ENCODE measurements at regions not wholly inside any gene's neighbourhood (a gene's known extent, or its start where the extent isn't known, plus 50 kb on each side); places are given as distances from the start of the nearest gene placed in this dataset.

DNA sequence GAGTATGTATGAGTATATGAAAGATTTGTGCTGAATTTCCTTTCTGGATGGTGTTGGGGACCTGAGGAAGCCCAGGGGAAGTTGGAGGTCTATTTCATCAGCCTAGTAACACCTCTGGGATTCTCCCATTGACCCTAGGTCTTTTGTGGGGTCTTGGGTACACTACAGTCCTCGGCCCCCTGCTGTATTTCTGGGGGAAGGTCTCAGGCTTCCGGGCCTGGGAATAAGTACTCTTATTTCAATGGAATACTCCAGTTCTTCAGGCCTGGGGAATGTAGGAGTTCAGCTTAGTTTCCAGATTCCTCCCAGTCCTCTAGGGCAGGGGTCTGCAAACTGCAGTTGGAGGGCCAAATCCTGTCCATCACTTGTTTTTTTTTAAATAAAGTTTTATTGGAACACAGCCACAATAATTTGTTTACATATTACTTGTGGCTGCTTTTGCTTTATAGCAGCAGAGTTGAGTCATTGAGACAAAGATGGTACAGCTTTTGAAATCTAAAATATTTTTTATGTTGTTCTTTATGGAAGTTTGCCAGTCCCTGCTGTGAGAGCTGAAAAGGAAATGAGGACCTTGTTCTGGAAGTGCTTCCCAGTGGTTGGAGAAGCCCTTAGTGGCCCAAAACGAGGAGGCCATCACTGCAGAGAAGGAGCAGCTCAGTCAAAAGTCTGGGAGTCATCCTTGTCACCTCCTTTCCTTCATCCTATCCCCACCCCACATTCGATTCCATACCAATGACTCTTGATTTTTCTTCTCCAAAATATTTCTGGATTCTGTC is 142.5 kb upstream of the HS3ST2 start:
- WGBS (ENCODE audit: low lambda C conversion rate): 20% methylated on average over 4 of the region's 4 CpGs
- H3K36me3 ChIP-seq (replicated peaks in 1 of 2; ENCODE audit: control insufficient read depth in 1 of 2, insufficient read depth in 2 of 2, low read length in 1 of 2): no peaks in the 10 kb centered on the region
- ChIA-PET POLR2A (interaction anchor here (0.5 kb wide), 1 partner anchor 92 kb away, joined by 3 read pairs; no protein-coding TSS in a partner anchor), CTCF (interaction anchor here (0.5 to 1.6 kb wide), 7 partner anchors 48 to 1515 kb away, joined by 3 to 4 read pairs (median 3); partner anchors contain the start of gene HS3ST2)
- H3K9me3 ChIP-seq: no peaks in the 10 kb centered on the region
- H3K27ac ChIP-seq (ENCODE audit: low read depth in 2 of 2, low read length in 1 of 2): no peak overlapping the region
- DNase-seq: no peak
- peaks cover 2% of the 10 kb centered on the region; the same call in 1 of the 2 replicates for H4K20me1 ChIP-seq (ENCODE audit: insufficient read depth)
- no peaks in the 10 kb centered on the region for H3K27me3 ChIP-seq (ENCODE audit: insufficient read depth)
- H3K4me2 ChIP-seq: no peak overlapping the region
- H3K9ac ChIP-seq: no peak overlapping the region
- no peaks in the 10 kb centered on the region for H3K9me2 ChIP-seq
- no peaks in the 10 kb centered on the region; a peak in 1 of 4 replicates for H3K4me1 ChIP-seq (ENCODE audit: control insufficient read depth in 1 of 2, insufficient read depth in 2 of 2, low read depth in 1 of 2, low read length in 1 of 2)
- H3K4me3 ChIP-seq (ENCODE audit: low read depth in 2 of 2, low read length in 1 of 2): no peak overlapping the region
- H2AFZ ChIP-seq (ENCODE audit: low read depth): no peak overlapping the region
- H3F3A ChIP-seq (replicated peaks; ENCODE audit: insufficient read depth): no peaks in the 10 kb centered on the region
- TF ChIP-seq TCF12 (IDR thresholded peaks at IDR 0.05): no peak
- no peak for TF ChIP-seq FOXM1 (IDR thresholded peaks at IDR 0.05; ENCODE audit: low read depth)
- TF ChIP-seq RAD21 (IDR thresholded peaks at IDR 0.05; ENCODE audit: low read length): no peak
- no peak for TF ChIP-seq RCOR1 (IDR thresholded peaks at IDR 0.05; ENCODE audit: low read length)
- no peak for TF ChIP-seq RFX5 (IDR thresholded peaks at IDR 0.05; ENCODE audit: low read length)
- no peaks in the 10 kb centered on the region for H3K79me2 ChIP-seq (ENCODE audit: insufficient read depth)

DNA sequence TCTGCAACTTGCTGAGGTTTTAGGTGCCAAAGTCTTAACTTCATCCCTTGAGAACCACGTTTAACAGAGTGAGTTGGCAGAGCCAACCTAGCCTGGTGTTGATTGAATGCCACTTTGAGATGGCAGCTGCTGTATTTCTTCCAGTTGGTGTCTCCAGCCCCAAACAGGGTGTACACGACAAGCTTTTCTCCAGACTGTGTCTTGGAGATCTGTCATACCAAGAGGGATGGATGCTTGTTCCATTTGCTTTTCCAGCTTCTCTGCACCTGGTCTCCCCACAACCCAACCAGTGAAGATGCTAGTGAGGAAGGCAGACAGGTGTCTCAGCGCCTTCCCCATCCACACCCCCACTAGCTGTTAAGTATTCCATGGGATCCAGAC is 141.1 kb upstream of the HS3ST2 start:
- CTCF ChIA-PET: interaction anchor here (0.9 to 2.1 kb wide), 5 partner anchors 11 to 1516 kb away, joined by 3 to 5 read pairs (median 4); no protein-coding TSS in a partner anchor
- H3K27me3 ChIP-seq (ENCODE audit: insufficient read depth): peaks cover 6% of the 10 kb centered on the region; the same call in 1 of the 2 replicates
- no peaks in the 10 kb centered on the region for H3K79me2 ChIP-seq (ENCODE audit: insufficient read depth)
- no peak overlapping the region for H2AFZ ChIP-seq (ENCODE audit: low read depth)
- POLR2A ChIA-PET: no interaction called here
- H3K9me2 ChIP-seq: no peaks in the 10 kb centered on the region
- H4K20me1 ChIP-seq (ENCODE audit: insufficient read depth): peaks cover 4% of the 10 kb centered on the region; the same call in 1 of the 2 replicates
- 13% methylated on average over 3 of the region's 3 CpGs for WGBS (ENCODE audit: low lambda C conversion rate)
- no peak overlapping the region for H3K4me3 ChIP-seq (ENCODE audit: low read depth in 2 of 2, low read length in 1 of 2)
- H3K27ac ChIP-seq (ENCODE audit: low read depth in 2 of 2, low read length in 1 of 2): no peak overlapping the region
- no peaks in the 10 kb centered on the region for H3K36me3 ChIP-seq (replicated peaks in 1 of 2; ENCODE audit: control insufficient read depth in 1 of 2, insufficient read depth in 2 of 2, low read length in 1 of 2)
- no peak overlapping the region for H3K9ac ChIP-seq
- DNase-seq: no peak
- no peaks in the 10 kb centered on the region for H3F3A ChIP-seq (replicated peaks; ENCODE audit: insufficient read depth)
- TF ChIP-seq YY1 (IDR thresholded peaks at IDR 0.05; ENCODE audit: low read depth): no peak
- TF ChIP-seq JUND (IDR thresholded peaks at IDR 0.05): no peak
- TF ChIP-seq SIN3A (IDR thresholded peaks at IDR 0.05; ENCODE audit: borderline replicate concordance, low read depth, low read length): no peak
- TF ChIP-seq, protein P1, sequence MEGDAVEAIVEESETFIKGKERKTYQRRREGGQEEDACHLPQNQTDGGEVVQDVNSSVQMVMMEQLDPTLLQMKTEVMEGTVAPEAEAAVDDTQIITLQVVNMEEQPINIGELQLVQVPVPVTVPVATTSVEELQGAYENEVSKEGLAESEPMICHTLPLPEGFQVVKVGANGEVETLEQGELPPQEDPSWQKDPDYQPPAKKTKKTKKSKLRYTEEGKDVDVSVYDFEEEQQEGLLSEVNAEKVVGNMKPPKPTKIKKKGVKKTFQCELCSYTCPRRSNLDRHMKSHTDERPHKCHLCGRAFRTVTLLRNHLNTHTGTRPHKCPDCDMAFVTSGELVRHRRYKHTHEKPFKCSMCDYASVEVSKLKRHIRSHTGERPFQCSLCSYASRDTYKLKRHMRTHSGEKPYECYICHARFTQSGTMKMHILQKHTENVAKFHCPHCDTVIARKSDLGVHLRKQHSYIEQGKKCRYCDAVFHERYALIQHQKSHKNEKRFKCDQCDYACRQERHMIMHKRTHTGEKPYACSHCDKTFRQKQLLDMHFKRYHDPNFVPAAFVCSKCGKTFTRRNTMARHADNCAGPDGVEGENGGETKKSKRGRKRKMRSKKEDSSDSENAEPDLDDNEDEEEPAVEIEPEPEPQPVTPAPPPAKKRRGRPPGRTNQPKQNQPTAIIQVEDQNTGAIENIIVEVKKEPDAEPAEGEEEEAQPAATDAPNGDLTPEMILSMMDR (IDR thresholded peaks at IDR 0.05): no peak
- no peak for TF ChIP-seq EZH2phosphoT487 (IDR thresholded peaks at IDR 0.05; ENCODE audit: borderline replicate concordance, low read depth)
- no peak for TF ChIP-seq TCF12 (IDR thresholded peaks at IDR 0.05)
- TF ChIP-seq FOXJ3 (CRISPR knock-in tag; IDR thresholded peaks at IDR 0.05): no peak
- TF ChIP-seq POLR2AphosphoS5 (IDR thresholded peaks at IDR 0.05; ENCODE audit: low read depth, low read length): no peak
- TF ChIP-seq ELF1 (IDR thresholded peaks at IDR 0.05): no peak
- TF ChIP-seq NRF1 (IDR thresholded peaks at IDR 0.05; ENCODE audit: low read depth, low read length): no peak
- TF ChIP-seq RAD21 (IDR thresholded peaks at IDR 0.05; ENCODE audit: low read length): no peak
- TF ChIP-seq, protein P2, sequence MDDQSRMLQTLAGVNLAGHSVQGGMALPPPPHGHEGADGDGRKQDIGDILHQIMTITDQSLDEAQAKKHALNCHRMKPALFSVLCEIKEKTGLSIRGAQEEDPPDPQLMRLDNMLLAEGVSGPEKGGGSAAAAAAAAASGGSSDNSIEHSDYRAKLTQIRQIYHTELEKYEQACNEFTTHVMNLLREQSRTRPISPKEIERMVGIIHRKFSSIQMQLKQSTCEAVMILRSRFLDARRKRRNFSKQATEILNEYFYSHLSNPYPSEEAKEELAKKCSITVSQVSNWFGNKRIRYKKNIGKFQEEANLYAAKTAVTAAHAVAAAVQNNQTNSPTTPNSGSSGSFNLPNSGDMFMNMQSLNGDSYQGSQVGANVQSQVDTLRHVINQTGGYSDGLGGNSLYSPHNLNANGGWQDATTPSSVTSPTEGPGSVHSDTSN (IDR thresholded peaks at IDR 0.05): no peak
- TF ChIP-seq, protein P3, sequence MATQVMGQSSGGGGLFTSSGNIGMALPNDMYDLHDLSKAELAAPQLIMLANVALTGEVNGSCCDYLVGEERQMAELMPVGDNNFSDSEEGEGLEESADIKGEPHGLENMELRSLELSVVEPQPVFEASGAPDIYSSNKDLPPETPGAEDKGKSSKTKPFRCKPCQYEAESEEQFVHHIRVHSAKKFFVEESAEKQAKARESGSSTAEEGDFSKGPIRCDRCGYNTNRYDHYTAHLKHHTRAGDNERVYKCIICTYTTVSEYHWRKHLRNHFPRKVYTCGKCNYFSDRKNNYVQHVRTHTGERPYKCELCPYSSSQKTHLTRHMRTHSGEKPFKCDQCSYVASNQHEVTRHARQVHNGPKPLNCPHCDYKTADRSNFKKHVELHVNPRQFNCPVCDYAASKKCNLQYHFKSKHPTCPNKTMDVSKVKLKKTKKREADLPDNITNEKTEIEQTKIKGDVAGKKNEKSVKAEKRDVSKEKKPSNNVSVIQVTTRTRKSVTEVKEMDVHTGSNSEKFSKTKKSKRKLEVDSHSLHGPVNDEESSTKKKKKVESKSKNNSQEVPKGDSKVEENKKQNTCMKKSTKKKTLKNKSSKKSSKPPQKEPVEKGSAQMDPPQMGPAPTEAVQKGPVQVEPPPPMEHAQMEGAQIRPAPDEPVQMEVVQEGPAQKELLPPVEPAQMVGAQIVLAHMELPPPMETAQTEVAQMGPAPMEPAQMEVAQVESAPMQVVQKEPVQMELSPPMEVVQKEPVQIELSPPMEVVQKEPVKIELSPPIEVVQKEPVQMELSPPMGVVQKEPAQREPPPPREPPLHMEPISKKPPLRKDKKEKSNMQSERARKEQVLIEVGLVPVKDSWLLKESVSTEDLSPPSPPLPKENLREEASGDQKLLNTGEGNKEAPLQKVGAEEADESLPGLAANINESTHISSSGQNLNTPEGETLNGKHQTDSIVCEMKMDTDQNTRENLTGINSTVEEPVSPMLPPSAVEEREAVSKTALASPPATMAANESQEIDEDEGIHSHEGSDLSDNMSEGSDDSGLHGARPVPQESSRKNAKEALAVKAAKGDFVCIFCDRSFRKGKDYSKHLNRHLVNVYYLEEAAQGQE (IDR thresholded peaks at IDR 0.05; ENCODE audit: low read depth, low read length): no peak
- TF ChIP-seq EP300 (IDR thresholded peaks at IDR 0.05; ENCODE audit: borderline replicate concordance in 1 of 2, low read depth in 1 of 2, low read length in 1 of 2): no peak
- TF ChIP-seq TAF1 (IDR thresholded peaks at IDR 0.05; ENCODE audit: borderline replicate concordance, low read depth, low read length): no peak
- TF ChIP-seq, protein P4, sequence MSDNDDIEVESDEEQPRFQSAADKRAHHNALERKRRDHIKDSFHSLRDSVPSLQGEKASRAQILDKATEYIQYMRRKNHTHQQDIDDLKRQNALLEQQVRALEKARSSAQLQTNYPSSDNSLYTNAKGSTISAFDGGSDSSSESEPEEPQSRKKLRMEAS (IDR thresholded peaks at IDR 0.05; ENCODE audit: low read depth): no peak
- no peak for TF ChIP-seq NFIC (IDR thresholded peaks at IDR 0.05; ENCODE audit: borderline replicate concordance)
- no peak for TF ChIP-seq MXI1 (IDR thresholded peaks at IDR 0.05; ENCODE audit: low read depth, low read length)
- no peaks in the 10 kb centered on the region for H3K9me3 ChIP-seq
- no peaks in the 10 kb centered on the region; a peak in 1 of 4 replicates for H3K4me1 ChIP-seq (ENCODE audit: control insufficient read depth in 1 of 2, insufficient read depth in 2 of 2, low read depth in 1 of 2, low read length in 1 of 2)
- no peak overlapping the region for H3K4me2 ChIP-seq

Measured in SK-N-SH (cell line).